Ascending aorta (tissue), 2 donors: ENCODE measurements at regions not wholly inside any gene's neighbourhood (a gene's known extent, or its start where the extent isn't known, plus 50 kb on each side); places are given as distances from the start of the nearest gene placed in this dataset.

Experiments
- DNase-seq, 2 donors: peaks; one replicate each; pipeline ENCODE4 v3.0.0-alpha.2; 2019; ENCODE audit warnings: low spot score in 2 of 2
- H3K27ac ChIP-seq, 2 donors: fragments of 200-600 bp; sonication (generic); one replicate each; pipeline ENCODE4 v1.5.1; 2016 to 2017; ENCODE audit warnings: mild to moderate bottlenecking in 1 of 2
- H3K27me3 ChIP-seq: fragments of 200-600 bp; sonication (generic); one replicate; pipeline ENCODE4 v1.5.1; 2017
- H3K36me3 ChIP-seq, 2 donors: fragments of 200-600 bp; sonication (generic); one replicate each; pipeline ENCODE4 v1.5.1; 2016
- H3K4me1 ChIP-seq, 2 donors: fragments of 200-600 bp; sonication (generic); one replicate each; pipeline ENCODE4 v1.5.1; 2016 to 2017; ENCODE audit warnings: mild to moderate bottlenecking in 1 of 2
- H3K4me3 ChIP-seq, 2 donors: fragments of 200-600 bp; sonication (generic); one replicate each; pipeline ENCODE4 v1.5.1; 2016 to 2017; ENCODE audit warnings: mild to moderate bottlenecking in 1 of 2
- H3K9me3 ChIP-seq, 2 donors: fragments of 200-600 bp; sonication (generic); one replicate each; pipeline ENCODE4 v1.5.1; 2016
- CTCF ChIP-seq, 3 experiments: fragments of 200-600 bp in 2 of 3; fragments of 450-650 bp in 1 of 3; sonication (generic) in 2 of 3; IDR thresholded peaks; one replicate each; pipeline ENCODE4 v1.5.1; 2016 to 2019; ENCODE audit warnings: antibody characterized with exemption in 3 of 3, mild to moderate bottlenecking in 1 of 3, moderate library complexity in 1 of 3
- intact Hi-C: fragments of 100-400 bp; cut with DNase I; formaldehyde crosslinking; loops from one replicate; pipeline ENCODE4 v1.15.1; 2023

DNA sequence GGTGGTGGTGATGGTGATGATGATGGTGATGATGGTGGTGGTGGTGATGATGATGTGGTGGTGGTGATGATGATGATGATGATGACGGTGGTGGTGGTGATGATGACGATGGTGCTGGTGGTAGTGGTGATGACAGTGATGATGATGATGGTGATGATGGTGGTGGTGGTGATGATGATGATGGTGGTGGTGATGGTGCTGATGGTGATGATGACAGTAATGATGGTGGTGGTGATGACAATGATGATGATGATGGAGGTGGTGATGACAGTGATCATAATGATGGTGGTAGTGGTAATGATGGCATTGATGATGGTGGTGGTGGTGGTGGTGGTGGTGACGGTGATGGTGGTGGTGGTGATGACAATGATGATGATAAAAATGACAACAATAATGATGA, 52.1 kb upstream of the ANO1 start:
- Histone ChIP-seq H3K9me3 (no peaks in the 10 kb centered on the region), H3K36me3 (no peaks in the 10 kb centered on the region), H3K27me3 (no peaks in the 10 kb centered on the region), H3K4me1 (peaks cover 7 to 15% of the 10 kb centered on the region in 2 donors), H3K27ac (no peak overlapping the region), H3K4me3 (no peak overlapping the region)
- intact Hi-C loops, result no loop called here
- TF ChIP-seq CTCF (IDR thresholded peaks at IDR 0.05), result no peak
- DNase-seq, result peak in 1 of 2 donors; percentile 3

GRCh38 chr11:70026726-70027125, 51.4 kb upstream of the ANO1 start:
- Histone ChIP-seq H3K4me3 (no peak overlapping the region), H3K27ac (no peak overlapping the region), H3K27me3 (no peaks in the 10 kb centered on the region), H3K9me3 (no peaks in the 10 kb centered on the region), H3K36me3 (no peaks in the 10 kb centered on the region), H3K4me1 (peaks cover 7 to 15% of the 10 kb centered on the region in 2 donors)
- peak in 1 of 2 donors; percentile 41 for DNase-seq
- intact Hi-C loops, result no loop called here
- no peak for TF ChIP-seq CTCF (IDR thresholded peaks at IDR 0.05)

GRCh38 chr11:70027451-70027850, 50.7 kb upstream of the ANO1 start:
- Histone ChIP-seq H3K27ac (no peak overlapping the region), H3K9me3 (no peaks in the 10 kb centered on the region), H3K36me3 (no peaks in the 10 kb centered on the region), H3K4me3 (no peak overlapping the region), H3K27me3 (no peaks in the 10 kb centered on the region), H3K4me1 (peaks cover 7 to 15% of the 10 kb centered on the region in 2 donors)
- no peak for TF ChIP-seq CTCF (IDR thresholded peaks at IDR 0.05)
- no peak for DNase-seq
- intact Hi-C loops, result no loop called here

- intact Hi-C loops, result loop anchor here (2.0 kb wide), 1 partner anchor 50 kb away; the partner anchor contains the start of gene ANO1
- Histone ChIP-seq H3K4me1 (peaks cover 7 to 15% of the 10 kb centered on the region in 2 donors), H3K27ac (peak overlapping the region; percentile 41 to 71), H3K9me3 (no peaks in the 10 kb centered on the region), H3K36me3 (no peaks in the 10 kb centered on the region), H3K4me3 (no peak overlapping the region), H3K27me3 (no peaks in the 10 kb centered on the region)
- TF ChIP-seq CTCF (IDR thresholded peaks at IDR 0.05), result no peak
- DNase-seq, result no peak
Measured at GRCh38 chr11:70028147-70028855, 49.8 kb upstream of the ANO1 start.
